Stimulated activated CD8-positive, alpha-beta memory T cell treated with anti-CD3 and anti-CD28 coated beads, Interleukin-7, amount 100 ng/mL, for 48 hours (primary cell): ENCODE measurements at regions not wholly inside any gene's neighbourhood (a gene's known extent, or its start where the extent isn't known, plus 50 kb on each side); places are given as distances from the start of the nearest gene placed in this dataset.
"Not testable (repeated sequence)": the region's sequence is repeated elsewhere in the genome, so short reads cannot be mapped to it uniquely, and the experiment has no call there.

Experiments used
- DNase-seq, 2 donors: peaks; one replicate each; pipeline ENCODE4 v3.0.0-alpha.2; 2020; ENCODE audit warnings: low read depth in 1 of 2; ENCODE audit errors: extremely low read depth in 1 of 2

DNA sequence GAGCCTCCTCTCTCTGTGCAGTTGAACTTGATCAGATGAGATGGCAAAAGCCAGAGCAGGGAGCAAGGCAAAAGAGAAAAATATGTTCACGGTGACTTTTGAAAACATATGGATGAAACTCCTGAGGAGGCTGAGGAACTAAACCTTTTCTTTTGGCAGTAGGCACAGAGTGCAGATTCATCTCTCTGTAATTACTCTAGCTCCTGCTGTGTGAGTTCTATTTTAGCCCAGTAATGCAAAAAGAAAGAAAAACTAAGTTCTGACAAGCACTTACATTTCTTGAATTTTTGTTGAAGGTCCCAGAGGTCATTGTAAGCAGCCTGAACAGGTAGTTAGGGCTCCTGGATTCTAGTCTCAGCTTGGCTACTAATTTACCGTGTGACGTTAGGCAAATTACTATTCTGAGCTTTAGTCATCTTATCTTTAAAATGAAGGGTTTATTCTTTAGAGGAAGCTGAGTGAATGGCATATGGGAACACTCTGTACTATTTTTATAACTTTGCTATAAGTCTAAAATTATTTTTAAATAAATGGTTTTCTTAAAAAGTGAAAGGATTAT, 114.7 kb upstream of the NBPF26 start:
- not testable (repeated sequence) for DNase-seq

DNA sequence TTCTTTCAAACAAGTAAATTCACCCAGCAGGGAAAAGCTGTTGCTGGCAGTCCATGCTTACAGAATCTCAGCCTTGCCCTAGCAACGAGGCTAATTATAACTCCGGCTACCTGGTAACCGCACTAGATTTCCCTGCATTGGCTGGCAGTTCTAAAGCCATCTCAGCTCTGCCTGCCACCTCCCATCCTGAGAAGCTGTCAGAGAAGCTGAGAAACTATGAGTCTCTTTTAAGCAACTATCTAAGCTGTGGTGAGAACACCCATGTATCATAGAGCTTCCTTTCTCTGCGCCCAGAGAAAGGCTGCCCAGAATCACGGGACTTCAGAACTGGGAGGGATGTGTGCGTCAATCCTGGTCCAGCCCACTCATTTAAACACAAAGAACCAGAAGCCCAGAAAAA, 113.9 kb upstream of the NBPF26 start:
- DNase-seq = not testable (repeated sequence)

DNA sequence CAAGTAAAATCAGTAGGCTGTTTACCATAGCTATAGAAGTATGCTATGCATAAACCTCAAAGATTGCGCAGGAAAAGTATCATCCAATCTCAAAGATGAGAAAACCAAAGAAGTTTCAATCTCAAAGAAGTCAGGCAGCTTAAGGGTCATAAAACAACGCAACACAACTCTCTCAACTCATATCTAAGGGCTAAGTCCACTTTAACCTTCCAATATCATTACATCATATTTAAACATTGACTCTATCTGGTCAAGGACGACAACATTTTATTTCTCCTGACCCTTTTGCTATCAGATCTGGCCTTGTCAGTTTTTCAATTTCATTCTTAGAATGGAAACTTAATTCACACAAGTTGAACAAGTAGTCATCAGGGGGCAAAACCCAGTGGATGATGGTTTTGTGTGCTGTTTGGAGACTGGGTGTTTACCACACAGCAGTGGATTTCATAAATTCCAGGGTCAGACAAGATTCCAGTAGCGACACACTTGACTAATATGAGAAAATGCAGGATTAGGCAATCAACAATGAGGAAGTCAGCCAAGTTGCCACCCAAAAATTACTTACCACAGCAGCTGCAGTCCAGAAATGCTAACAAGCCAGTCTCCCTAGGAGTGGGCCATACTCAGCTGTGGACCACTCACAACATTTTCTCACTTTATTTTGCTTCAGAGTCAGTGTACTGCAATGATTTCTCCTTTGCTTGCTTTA, 108.7 kb upstream of the NBPF26 start:
- DNase-seq = not testable (repeated sequence)

DNA sequence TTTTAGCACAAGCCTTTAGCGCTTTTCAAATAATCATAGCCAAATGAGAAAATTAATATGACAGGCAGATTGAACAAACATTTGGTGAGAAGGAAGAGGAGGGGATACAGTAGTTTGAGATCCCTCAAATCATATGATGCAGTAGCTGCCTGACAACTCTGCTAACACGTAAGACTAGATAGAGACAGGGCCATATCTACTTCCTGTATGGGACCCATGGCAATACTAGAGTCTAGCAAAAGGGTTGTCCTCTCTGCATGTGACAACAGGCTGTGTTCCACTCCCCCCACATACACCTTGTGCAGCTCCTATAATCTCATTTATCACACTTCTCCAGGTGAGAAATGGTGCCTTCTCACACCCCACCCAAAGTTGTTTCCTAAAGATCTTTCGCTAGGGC, 106.3 kb upstream of the NBPF26 start:
- not testable (repeated sequence) for DNase-seq

DNA sequence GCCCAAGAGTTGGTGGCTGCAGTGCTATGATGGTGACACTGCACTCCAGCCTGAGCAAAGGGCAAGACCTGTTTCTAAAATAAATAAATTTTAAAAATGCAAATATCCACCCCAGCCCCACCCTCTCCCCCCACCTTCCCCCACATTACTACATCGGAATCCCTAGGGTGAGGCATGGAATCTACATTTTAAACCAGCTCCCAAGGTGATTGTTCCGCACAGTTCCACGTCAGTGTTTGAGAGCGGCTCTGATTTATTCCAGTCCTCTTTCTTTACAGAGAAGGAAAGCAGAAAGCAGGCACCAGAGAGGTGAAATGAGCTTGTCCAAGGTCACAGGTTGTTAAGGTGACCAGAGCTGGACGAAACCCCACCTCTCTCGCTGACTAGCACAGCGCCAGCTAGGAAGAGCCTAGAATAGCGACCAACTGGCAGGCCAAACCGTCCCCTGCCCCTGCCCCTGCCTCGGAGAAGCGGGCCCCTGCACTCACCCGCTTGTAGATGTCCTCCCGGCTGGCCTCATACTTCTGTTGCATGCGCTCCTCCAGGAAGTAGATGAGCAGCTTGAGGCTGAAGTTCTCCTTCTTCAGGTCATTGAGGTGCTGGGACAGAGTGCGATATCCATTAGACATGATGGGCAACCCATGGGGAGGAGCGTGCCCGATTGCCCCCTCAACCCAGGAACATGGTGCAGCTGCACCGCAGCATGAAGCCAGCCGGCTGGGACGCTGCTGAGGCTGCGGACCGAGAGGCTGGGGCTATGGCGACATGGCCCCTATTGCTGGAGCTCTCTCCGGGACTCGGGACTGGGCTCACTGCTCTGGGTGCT, 103.7 kb upstream of the NBPF26 start:
- DNase-seq = not testable (repeated sequence)

DNA sequence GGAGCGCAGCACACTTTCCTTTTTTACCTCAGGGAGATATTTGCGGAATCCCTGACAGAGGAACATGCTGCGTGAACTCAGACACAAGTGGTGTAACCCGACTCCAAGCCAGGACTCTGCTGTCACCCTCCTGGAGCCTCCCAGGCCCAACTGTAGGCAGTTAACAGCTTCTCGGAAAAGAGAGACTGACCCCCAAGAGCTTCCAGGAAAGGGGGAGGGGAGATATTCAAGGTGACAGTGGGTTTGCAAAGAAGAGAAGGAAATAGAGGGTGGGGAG, 103.1 kb upstream of the NBPF26 start:
- not testable (repeated sequence) for DNase-seq

DNA sequence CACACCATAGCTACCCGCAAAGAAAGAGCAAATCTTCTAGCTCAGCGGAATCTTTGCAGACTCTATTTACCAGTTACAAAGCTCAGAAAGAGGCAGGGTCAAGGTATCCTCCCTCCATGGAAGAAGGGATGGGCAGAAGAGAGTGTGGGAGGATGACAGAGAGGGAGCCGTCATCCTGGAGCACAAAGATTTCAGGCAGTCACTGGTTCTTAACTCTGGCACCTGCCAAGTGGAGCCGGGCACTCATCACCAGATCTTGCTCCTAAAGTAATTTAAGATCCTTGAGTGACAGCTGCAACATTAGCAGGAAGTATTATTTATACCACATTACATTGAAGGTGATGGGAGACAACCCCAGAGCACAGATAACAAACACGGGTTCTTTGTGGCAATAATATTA, 102.5 kb upstream of the NBPF26 start:
- not testable (repeated sequence) for DNase-seq

DNA sequence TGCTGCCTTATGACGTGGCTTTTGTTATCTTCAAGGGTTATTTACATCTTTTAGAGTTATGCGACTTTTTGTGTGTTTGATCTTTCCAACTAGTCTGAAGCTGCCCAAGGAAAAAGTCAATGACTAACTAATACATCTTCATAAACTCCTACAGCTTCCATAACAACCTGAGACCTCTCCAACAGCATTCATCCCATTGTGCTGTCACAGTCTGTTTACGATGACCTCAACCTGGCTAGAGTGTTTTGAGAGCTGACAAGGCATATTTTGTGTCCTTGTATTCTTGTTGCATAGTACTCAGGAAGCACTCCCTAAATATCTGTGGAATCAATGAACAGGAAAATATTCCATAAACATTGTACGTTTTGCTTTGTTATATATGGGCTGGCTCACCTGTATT, 100.2 kb upstream of the NBPF26 start:
- not testable (repeated sequence) for DNase-seq

DNA sequence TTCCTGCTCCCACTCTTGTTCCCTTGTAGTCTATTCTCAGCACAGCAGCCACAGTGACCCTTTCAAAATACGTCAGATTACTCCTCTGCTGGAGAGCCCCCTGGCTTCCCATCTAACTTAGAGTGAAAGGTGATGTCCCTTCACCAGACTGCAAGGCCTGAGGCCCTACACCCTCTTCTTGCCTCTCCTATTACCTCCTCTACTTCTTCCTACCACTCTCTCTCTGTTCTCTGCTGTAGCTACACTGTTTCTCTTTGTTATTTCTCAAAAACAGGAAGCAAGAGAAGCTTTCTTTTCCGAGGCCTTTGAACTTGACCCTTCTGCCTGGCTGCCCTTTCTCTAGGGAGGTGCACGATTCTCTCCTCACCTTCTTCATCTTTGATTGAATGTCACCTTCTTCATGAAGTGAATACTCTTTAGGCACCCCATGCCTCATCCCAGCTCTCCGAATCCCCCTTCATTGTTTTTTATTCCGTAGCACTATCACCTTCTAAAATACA, 99.1 kb upstream of the NBPF26 start:
- not testable (repeated sequence) for DNase-seq

DNA sequence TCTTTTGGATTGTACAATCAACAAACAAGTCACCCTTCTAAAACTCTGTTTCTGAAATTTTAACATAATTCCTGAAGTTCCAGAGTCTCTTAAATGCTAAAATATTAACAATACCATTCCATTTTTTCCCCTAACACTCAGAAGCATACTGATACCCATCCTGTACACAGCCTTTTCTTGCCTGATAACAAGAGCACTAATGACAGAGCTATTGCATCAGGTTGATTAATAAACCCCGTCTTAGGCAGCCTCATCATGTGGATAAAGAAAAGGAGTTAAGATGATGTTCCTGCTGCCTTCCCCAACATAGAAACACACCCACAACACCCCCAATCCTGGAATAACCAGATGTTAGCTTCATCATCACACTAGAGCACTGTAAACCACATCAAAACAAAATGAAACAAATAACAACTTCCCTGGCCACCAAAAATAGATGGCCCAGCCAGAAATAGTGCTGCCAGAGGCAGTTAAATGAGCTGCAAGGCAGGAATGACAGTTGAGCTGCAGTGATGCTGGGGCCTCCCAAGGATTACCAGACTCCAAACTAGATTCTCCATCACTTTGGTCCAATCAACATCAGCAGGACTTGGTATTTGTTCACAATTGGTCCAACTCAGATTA, 93.8 kb upstream of the NBPF26 start:
- not testable (repeated sequence) for DNase-seq

DNA sequence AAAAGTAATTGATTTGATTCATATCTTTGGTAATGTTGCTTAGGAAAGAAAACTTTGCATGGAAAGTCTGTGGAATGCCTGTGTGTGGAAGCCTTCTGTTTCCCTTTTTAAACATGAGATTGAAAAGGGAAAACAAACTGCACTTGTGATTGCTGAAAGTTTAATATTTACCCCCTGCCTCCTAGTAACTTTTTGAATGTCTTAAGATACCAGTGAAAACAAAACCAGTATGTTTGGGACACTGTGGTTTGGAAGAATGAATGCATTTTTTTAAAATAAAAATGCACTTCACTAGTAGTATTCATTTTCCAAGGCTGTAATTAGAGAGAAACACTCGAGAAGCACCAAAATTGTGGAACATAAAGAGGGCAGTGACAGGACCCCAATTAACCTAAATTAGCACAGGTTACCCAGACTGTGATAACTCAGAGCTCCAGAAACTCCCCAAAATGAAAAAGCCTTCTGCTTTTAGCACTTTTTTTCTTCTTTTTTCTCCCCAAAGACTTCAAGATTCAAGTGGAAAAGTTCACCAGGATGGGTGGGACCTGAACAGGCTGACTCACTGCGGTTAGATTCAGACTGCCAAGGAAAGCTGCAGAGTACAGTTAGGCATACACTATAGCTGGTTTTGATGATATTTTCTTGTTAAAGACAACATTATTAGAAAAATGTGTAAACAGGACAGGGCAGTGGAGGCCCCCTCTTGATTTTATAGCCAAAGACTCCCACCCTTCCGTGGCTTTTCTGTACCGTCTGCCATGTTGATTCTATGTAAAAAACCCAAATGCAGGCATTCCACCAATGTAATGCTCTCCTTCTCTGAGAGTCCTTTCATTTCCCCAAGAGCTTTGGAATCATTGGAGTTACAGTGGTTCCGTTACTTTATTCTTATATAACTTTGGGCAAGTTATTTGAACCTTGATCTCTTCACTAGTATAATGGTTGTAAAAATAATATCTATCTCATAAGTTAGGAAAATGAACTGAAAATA, 88.6 kb upstream of the NBPF26 start:
- not testable (repeated sequence) for DNase-seq

DNA sequence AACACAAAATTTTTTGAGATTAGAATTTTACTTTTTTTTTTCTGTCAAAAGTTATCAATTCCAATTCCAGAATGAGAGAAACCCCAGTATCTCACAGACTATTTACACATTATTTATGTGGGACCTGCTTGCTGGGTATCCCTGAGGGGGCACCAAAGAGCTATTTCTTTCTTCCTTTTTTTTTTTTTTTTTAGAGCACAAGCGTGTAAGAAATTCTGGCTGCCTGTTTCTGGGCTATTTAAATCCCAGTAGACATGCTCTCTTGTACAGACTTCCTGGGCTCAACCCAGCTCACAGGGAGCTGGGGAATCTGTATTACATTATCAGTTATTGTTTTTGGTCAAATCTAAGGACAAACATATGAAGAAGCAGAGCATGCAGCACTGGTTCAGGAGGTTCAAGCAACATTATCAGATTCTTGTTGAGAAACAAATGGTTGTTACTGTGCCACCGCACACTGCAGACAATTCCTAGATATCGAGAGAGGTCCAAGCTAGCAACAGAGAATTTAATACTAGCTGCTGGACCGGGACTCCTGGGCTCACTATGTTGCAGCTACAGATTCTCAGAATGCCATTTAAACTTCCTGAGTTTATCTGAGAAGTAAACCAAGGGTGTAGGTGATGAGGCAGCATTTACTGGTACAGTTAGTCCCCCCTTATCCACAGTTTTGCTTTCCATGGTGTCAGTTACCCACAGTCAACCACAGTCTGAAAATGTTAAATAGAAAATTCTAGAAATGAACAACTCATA, 83.3 kb upstream of the NBPF26 start:
- not testable (repeated sequence) for DNase-seq

DNA sequence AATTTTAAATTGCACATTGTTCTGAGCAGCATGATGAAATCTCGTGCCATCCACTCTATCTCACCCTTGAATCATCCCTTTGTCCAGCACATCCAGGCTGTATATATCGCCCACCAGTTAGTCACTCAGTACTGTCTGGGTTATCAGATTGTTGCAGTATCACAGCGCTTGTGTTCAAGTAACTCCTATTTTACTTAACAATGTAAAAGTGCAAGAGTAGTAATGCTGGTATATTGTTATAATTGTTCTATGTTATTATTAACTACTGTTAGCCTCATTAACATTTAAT, 82.8 kb upstream of the NBPF26 start:
- not testable (repeated sequence) for DNase-seq

DNA sequence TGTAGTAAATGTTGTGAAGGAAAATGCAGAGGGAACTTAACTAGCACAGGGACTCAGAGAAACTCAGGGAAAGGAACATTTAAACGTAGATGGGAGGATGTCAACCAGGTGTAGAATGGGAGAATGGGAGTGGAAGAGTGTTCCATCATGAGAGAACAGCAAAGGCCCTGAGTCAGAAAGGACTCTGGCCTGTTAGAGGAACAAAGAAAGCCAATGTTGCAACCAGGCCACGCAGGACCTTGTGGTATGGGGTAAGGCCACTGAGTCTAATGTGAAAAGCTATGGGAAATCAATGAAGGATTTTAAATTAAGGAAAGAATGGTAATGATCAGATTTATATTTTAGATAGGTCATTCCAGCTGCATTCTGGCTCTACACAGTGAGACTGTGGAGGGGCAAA, 76.6 kb upstream of the NBPF26 start:
- DNase-seq = not testable (repeated sequence)

DNA sequence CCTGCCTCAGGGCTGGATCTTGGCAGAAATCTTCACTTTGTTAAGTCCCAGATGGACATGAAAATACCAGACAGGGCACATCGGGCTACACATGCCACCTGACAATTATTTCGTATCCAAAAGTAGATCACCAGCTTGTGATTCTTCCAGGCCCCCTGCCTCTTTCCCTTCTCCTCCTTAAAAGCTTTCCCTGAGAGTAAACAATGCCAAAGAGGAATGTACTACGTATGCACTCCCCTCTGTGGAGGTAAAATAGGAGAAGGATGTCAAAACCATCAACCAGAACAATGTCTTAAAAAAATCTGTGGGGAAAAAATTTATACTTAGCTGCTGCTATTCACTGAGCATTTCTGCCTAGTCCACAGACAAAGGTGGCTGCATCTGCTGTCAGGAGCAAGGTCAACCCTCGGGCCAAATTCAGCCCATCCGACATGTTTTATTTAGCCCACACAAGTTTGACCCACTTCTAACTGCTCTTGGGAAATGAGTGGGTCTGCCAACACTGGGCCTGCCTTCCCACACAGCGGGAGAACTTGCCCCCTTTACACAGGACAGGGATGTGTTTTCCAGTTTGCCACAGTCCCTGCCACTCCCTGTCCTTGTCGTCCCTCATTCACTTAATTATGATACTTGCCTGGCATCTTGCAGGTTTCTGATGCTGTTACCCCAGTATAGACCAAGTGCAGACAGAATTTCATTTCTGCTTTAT, 74.7 kb upstream of the NBPF26 start:
- DNase-seq = not testable (repeated sequence)

DNA sequence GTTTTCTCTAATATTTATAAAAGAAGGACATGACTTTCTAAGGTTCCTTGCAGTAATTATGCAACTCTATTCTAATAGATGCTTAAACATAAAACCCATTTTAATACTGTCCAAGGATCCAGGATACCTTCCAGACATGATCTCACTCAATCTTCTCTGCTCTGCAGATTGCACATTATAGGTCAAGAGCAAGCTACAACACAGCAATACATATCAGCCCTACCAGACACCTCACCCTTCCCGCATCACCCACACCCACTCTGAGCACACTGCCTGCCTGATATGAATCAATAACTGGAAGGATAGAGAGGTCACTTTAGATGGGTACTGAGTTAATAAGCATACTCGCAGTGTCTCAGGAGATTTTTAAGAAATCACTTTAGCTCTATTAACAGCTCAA, 74.0 kb upstream of the NBPF26 start:
- DNase-seq = not testable (repeated sequence)

DNA sequence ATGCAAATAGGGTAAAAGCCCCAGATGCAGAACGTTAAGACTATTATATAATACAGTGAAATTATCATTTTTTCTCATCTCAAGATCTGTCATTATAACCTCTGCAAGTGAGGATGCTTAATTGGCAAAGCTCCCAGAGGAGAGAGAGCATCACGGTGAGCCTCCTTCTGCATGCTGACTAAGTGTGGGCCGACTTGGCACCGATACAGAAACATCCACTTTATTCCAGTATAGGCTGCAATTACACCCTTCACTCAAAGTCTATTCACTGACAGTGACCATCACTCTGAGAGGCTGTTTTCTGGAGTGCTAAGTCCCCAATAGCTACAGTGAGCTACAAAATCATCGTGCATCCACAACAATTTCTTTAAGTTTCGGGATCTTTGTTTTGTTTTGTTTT, 69.6 kb upstream of the NBPF26 start:
- DNase-seq = not testable (repeated sequence)

DNA sequence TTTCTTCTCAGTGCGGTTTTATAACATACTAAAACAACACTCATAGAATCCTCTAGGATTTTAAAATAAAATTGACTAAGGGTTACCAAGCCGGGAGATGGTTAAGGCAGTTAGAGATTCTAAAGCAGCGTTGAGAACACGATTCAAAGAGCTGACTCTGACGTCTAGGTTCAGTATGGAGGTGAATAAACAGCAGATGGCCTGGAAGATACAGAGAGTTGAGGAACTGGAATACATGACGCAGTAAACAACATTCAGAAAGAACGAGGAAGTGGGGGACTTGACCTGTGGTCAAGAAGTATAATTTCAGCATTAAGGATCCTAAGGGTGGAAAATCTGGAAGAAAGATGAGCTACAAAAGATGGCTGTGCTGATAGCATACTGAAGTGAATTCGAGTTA, 68.4 kb upstream of the NBPF26 start:
- DNase-seq = not testable (repeated sequence)

DNA sequence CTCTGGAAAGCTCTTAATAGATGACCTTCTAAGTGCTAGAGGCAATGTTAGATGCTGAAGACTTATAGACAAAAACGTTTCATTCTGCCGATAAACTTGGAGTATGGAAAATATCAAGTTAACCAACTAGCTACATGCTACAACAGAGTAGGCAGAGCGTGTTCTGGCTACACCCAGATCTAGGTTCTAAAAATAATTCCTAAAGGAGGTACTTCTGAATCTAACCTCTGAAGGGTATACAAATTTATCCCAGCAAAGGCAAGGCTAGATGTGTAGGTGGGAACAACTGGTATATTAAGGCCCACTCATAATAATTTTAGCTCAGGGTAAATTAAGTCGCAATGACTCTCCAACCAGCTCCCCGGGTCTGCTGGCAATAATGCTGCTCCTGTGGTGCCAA, 67.6 kb upstream of the NBPF26 start:
- not testable (repeated sequence) for DNase-seq
